IPS-NIHi7 (cell line): ENCODE measurements at regions not wholly inside any gene's neighbourhood (a gene's known extent, or its start where the extent isn't known, plus 50 kb on each side); places are given as distances from the start of the nearest gene placed in this dataset.
"Not testable (repeated sequence)": the region's sequence is repeated elsewhere in the genome, so short reads cannot be mapped to it uniquely, and the experiment has no call there.

Source experiments
- DNase-seq: peaks from one replicate; pipeline ENCODE4 v3.0.0; 2012; ENCODE audit warnings: mixed read lengths; ENCODE audit errors: extremely low spot score

DNA sequence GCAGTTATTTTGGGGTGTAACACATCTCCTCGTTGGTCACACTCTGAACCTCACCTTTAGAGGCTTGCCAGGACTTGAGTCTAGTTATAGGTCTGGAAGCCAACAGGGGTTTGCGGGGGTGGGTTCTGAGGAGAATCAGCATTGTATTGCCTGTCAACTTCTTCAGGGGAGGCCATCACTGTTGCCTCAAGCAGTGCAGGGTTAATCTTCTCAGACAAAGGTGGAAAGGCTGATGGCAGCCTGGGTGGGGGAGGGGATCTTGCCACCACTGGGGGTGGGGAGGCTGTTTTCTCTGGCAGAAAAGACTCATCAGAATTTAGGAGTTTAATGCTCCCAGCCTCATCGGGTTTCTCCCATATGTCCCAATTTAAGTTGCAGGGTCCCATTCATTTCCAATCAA, 387.8 kb downstream of the PRR32 start:
- no peak for DNase-seq

DNA sequence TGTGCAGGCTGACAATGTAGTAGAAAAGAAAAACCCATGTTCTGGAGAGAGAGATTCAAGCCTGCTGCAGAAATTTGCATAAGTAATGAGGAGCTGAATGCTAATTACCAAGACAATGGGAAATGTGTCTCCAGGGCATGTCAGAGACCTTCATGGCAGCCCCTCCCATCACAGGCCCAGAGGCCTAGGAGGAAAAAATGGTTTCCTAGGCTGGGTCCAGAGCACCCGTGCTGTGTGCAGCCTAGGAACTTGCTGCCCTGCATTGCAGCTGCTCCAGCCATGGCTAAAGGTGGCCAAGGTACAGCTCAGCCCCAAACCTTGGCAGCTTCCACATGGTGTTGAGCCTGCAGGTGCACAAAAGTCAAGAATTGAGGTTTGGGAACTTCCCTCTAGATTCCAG, 402.3 kb downstream of the PRR32 start:
- DNase-seq, result not testable (repeated sequence)

DNA sequence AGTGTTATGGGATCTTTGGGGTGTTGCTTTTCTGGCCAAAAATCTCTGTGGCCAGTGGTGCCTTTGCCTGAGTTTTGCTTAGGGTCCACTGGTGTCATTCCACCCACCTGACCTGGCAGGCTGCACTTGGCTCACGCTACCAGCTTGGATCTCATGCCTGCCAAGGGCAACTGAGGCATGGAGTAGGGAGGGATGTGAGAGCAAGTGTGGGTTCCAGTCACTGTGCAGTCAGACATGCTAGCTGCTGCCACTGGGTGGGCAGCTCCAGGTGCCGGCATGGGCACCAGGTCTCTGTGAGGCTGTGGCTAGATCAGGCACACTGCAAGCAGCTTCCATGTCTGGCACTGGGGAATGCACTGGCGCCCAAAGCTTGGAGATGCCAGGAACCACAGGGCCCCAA, 424.1 kb downstream of the PRR32 start:
- no peak for DNase-seq

DNA sequence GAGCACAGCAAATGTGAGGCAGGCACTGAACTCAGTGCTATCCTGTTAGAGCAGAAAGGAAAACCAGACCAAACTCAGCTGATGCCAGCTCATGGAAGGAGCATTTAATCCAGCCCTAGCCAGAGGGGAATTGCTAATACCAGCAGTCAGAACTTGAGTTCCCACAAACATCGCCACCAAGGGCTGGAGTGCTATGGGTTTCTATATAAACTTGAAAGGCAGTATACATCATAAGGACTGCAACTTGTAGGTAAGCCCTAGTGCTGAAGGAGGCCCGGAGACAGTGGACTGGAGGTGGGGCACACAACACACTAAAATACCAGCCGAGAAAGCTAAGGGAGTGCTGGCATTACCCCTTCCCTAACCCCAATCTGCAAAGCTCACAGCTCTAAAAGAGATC, 440.2 kb downstream of the PRR32 start:
- DNase-seq, result no peak

DNA sequence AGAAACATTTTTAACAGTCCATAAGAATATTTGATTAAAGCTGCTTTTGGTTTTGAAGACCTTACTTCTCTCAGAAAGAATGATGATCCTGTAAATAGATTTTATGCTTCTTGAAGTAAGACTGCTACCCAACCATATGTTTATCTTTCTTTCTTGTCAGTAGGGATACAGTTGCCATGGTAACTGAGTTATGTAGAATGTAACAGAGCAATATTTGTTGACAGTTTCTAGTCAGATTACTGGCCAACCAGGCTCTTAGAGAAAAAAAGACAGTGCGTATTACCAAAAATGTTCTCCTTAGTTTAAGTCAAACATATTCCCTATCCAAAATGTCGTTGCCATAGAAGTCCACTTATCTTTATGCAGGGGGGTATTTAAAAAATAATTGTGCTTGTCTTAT, 456.8 kb downstream of the PRR32 start:
- no peak for DNase-seq

DNA sequence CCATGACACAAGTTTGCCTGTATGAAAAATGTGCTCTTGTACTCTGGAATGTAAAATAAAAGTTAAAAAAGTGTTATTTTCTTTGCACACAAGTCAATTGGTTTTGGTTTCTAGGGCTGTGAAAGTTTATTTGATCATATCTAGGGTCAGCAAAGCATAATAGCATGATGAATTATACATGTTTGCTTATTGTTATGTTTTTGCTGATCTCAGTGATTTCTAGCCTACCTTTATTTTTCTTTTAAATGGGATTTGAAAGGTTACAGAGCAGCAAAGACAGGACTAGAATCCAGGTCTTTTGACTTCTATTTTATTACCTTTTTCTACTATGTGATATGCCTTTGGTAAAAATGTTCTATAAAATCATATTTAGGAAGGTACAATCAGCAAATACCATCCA, 481.0 kb downstream of the PRR32 start:
- no peak for DNase-seq

DNA sequence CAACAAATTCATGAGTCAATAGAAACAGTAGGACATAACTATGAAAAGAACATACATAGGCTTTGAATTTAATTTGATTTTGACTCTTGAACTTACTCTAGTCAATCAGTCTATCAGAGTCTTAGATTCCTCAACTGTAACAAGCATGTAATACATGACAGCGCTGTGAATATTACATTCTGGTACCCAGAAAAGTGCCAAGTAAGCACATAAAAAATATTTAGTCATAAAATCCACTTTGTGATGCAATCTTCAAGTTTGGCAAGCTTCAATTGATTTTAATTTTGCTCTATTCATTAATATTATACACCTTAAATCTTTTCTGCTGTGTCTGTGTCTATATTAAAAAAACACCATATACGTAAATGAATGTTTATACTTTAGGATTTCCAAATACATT, 483.3 kb downstream of the PRR32 start:
- no peak for DNase-seq

DNA sequence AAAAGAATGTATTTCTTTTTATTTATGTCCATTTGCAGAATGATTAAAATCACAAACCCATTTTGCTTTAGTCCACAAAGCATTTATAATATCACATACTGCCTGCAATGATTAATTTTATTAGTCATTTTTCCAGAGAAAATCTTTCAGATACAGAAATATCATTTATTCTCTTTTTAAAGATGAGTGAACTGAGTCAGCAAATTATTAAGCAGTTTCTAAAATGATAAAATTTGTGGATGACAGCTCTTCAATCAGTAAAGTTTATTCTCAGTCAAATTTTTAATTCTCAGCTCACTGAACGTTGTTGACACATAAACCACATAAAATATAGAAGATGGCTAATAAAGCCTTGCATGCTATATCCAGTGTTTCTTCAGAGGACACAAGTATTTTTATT, 485.5 kb downstream of the PRR32 start:
- DNase-seq, result no peak

DNA sequence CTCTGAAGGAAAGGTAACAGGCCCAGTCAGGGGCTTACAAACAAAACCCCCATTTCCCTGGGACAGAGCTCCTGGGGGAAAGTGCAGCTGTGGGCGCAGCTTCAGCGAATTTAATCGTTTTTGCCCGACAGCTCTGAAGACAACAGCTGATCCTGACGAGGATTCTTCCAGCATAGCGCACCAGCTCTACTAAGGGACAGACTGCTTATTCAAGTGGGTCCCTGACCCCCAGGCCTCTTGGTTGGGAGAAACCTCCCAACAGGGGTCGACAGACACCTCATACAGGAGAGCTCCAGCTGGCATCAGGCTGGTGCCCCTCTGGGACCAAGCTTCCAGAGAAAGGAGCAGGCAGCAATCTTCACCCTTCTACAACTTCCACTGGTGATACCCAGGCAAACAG, 486.7 kb downstream of the PRR32 start:
- no peak for DNase-seq

DNA sequence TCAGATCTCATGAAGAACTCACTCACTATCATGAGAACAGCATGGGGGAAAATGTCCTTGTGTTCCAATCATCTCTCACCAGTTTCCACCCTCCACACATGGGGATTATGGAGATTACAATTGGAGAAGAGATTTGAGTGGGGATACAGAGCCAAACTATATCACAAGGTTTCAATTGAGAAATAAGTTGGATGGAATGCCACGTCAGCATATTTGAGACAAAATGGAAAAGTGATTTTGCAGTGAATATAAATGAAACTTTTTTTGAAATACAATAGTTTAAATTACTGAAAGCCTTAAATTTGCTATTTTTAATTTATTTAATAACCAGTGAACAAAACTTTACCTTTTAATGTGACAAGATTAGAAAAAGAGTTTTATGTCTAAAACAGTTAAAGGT, 494.1 kb downstream of the PRR32 start:
- DNase-seq, result no peak

DNA sequence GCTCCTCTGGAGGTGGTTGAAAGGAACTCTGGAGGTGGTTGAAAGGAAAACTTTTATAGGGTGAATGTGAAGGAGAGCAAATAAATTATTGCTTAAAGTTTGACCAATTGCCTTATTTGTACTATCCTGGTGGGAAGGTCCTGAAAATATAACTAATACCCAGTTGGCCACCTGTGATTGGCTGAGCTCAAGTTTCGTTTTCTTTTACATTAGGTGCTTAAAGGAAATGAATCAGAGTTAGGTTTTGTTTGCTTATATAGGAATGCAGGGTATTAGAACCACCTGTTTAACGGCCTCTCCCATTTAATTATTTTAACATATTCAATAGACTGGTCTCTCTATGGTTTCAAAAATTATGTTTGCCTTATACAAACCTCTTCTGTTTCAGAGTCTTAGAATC, 497.6 kb downstream of the PRR32 start:
- no peak for DNase-seq

DNA sequence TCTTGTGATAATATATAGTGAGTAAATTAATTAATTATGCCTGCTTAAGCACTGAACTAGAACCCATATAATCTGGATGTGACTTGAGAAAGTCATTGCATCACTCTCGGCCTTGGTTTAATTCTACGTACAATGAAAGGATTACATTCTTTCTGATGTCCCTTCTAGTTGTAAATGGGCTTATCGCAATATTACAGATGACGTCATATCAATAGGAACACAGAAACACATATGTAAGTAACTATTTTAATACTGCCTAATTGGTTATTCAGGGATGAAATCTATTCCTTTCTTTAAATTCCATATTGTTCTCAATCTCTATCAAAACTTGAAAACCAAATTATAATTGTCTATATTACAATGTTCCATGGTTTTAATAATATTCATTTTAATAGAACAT, 504.6 kb downstream of the PRR32 start:
- no peak for DNase-seq
